ENCODE measurements at regions not wholly inside any gene's neighbourhood (a gene's known extent, or its start where the extent isn't known, plus 50 kb on each side); places are given as distances from the start of the nearest gene placed in this dataset.

DNA sequence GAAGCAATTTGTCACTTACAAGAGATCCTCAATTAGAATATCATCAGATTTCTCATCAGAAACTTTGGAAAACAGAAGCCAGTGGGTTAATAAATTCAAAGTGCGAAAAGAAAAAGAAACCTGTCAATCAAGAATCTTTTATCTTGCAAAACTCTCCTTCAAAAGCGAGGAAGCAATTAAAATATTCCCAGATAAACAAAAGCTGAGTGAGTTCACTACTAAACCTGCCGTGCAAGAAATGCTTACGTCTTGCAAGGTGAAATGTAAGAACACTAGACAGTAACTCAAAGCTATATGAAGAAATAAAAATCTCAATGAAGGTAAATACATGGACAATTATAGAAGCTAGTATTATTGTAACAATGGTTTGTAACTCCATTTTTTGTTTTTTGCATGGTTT lies 62.8 kb upstream of the IL33 start:
- TF ChIP-seq, protein P1, sequence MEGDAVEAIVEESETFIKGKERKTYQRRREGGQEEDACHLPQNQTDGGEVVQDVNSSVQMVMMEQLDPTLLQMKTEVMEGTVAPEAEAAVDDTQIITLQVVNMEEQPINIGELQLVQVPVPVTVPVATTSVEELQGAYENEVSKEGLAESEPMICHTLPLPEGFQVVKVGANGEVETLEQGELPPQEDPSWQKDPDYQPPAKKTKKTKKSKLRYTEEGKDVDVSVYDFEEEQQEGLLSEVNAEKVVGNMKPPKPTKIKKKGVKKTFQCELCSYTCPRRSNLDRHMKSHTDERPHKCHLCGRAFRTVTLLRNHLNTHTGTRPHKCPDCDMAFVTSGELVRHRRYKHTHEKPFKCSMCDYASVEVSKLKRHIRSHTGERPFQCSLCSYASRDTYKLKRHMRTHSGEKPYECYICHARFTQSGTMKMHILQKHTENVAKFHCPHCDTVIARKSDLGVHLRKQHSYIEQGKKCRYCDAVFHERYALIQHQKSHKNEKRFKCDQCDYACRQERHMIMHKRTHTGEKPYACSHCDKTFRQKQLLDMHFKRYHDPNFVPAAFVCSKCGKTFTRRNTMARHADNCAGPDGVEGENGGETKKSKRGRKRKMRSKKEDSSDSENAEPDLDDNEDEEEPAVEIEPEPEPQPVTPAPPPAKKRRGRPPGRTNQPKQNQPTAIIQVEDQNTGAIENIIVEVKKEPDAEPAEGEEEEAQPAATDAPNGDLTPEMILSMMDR (IDR thresholded peaks at IDR 0.05) = no peak
- TF ChIP-seq HOXB5 (CRISPR knock-in tag; IDR thresholded peaks at IDR 0.05) = no peak
- no peak for TF ChIP-seq RAD21 (conservative IDR thresholded peaks at IDR 0.05 in 1 of 2, IDR thresholded peaks at IDR 0.05 in 1 of 2)
- TF ChIP-seq RCOR1 (IDR thresholded peaks at IDR 0.05; ENCODE audit: low read depth, low read length) = no peak
- TF ChIP-seq, protein P2, sequence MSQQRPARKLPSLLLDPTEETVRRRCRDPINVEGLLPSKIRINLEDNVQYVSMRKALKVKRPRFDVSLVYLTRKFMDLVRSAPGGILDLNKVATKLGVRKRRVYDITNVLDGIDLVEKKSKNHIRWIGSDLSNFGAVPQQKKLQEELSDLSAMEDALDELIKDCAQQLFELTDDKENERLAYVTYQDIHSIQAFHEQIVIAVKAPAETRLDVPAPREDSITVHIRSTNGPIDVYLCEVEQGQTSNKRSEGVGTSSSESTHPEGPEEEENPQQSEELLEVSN (IDR thresholded peaks at IDR 0.05; ENCODE audit: borderline replicate concordance, low read depth) = no peak
- TF ChIP-seq KDM5A (IDR thresholded peaks at IDR 0.05) = no peak
- TF ChIP-seq RFX5 (IDR thresholded peaks at IDR 0.05) = no peak
- no peak for TF ChIP-seq KDM1A (IDR thresholded peaks at IDR 0.05; ENCODE audit: low read depth)
- TF ChIP-seq FOSL2 (IDR thresholded peaks at IDR 0.05) = no peak
- no peak for TF ChIP-seq FOSL2 (CRISPR knock-in tag; IDR thresholded peaks at IDR 0.05)
- TF ChIP-seq MAFK (IDR thresholded peaks at IDR 0.05; ENCODE audit: partially characterized antibody) = no peak
- TF ChIP-seq CBX8 (IDR thresholded peaks at IDR 0.05) = no peak
- TF ChIP-seq NFE2L2 (conservative IDR thresholded peaks at IDR 0.05; ENCODE audit: low read length) = no peak
- no peak for TF ChIP-seq FOXS1 (CRISPR knock-in tag; IDR thresholded peaks at IDR 0.05)
- no peak for TF ChIP-seq EHF (CRISPR knock-in tag; IDR thresholded peaks at IDR 0.05)
- no peak for TF ChIP-seq EHMT2 (IDR thresholded peaks at IDR 0.05; ENCODE audit: low read depth)
- TF ChIP-seq, protein P3, sequence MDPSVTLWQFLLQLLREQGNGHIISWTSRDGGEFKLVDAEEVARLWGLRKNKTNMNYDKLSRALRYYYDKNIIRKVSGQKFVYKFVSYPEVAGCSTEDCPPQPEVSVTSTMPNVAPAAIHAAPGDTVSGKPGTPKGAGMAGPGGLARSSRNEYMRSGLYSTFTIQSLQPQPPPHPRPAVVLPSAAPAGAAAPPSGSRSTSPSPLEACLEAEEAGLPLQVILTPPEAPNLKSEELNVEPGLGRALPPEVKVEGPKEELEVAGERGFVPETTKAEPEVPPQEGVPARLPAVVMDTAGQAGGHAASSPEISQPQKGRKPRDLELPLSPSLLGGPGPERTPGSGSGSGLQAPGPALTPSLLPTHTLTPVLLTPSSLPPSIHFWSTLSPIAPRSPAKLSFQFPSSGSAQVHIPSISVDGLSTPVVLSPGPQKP (IDR thresholded peaks at IDR 0.05; ENCODE audit: low read depth, low read length) = no peak
- no peak for TF ChIP-seq CHD2 (IDR thresholded peaks at IDR 0.05; ENCODE audit: low read length, partially characterized antibody)
- no peak for TF ChIP-seq JUN (IDR thresholded peaks at IDR 0.05)
- no peak for TF ChIP-seq ESRRA (IDR thresholded peaks at IDR 0.05; ENCODE audit: borderline replicate concordance, low read length)
- TF ChIP-seq, protein P4, sequence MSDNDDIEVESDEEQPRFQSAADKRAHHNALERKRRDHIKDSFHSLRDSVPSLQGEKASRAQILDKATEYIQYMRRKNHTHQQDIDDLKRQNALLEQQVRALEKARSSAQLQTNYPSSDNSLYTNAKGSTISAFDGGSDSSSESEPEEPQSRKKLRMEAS (IDR thresholded peaks at IDR 0.05) = no peak
- POLR2A ChIA-PET = no interaction called here
- CTCF ChIA-PET = no interaction called here
- FAIRE-seq = peak; percentile 92
- Histone ChIP-seq H3K9me3 (peaks cover 16% of the 10 kb centered on the region; the same call in 2 of the 3 replicates), H3K4me1 (peaks cover 14% of the 10 kb centered on the region; the same call in 2 of the 3 replicates), H3K4me3 (no peak overlapping the region), H3K4me2 (peak overlapping the region; percentile 48), H3K27ac (peak overlapping the region; percentile 61 to 69)
- no peak for DNase-seq (ENCODE audit: low read depth in 1 of 2, low spot score in 1 of 2)
- WGBS (ENCODE audit: missing lambda C conversion rate) = 72% methylated on average over 4 of the region's 4 CpGs
- ATAC-seq = no peak

DNA sequence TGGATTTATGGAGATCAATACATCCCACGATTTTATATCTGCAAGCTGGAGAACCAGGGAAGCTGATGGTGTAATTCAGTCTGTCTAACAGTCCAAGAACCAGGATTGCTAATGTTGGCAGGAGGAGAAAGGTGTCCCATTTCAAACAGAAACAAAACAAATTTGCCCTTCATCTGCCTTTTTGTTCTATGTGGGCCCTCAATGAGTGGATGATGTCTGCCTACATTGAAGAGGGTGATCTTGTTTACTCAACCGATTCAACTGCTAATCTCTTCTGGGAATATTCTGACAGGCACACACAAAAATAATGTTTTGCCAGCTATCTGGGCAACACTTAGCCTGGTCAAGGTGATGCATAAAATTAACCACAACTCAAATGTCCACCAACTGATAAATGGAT lies 65.1 kb upstream of the IL33 start:
- WGBS (ENCODE audit: missing lambda C conversion rate) = 26% methylated on average over 2 of the region's 2 CpGs

More for the DNA sequence above, 65.1 kb upstream of the IL33 start:
- Histone ChIP-seq H3K9me3 (peaks cover 10% of the 10 kb centered on the region; the same call in 1 of the 3 replicates), H3K4me3 (no peak overlapping the region), H3K4me2 (no peak overlapping the region), H3K27ac (no peak overlapping the region), H3K4me1 (peaks cover 14% of the 10 kb centered on the region; the same call in 2 of the 3 replicates)
- CTCF ChIA-PET = no interaction called here
- FAIRE-seq (no peak), ATAC-seq (no peak), DNase-seq (ENCODE audit: low read depth in 1 of 2, low spot score in 1 of 2) (no peak)
- POLR2A ChIA-PET = no interaction called here
- TF ChIP-seq ESRRA (IDR thresholded peaks at IDR 0.05; ENCODE audit: borderline replicate concordance, low read length) = no peak
- TF ChIP-seq HOXB5 (CRISPR knock-in tag; IDR thresholded peaks at IDR 0.05) = no peak
- no peak for TF ChIP-seq CBX2 (IDR thresholded peaks at IDR 0.05; ENCODE audit: borderline replicate concordance, low read depth)
- no peak for TF ChIP-seq CHD2 (IDR thresholded peaks at IDR 0.05; ENCODE audit: low read length, partially characterized antibody)
- TF ChIP-seq EP300 (IDR thresholded peaks at IDR 0.05) = no peak
- TF ChIP-seq HOXA7 (CRISPR knock-in tag; IDR thresholded peaks at IDR 0.05) = no peak
- TF ChIP-seq HEYL (CRISPR knock-in tag; IDR thresholded peaks at IDR 0.05) = no peak
- no peak for TF ChIP-seq PHF8 (IDR thresholded peaks at IDR 0.05; ENCODE audit: borderline replicate concordance, low read depth)
- no peak for TF ChIP-seq MAFK (IDR thresholded peaks at IDR 0.05; ENCODE audit: partially characterized antibody)
- TF ChIP-seq SREBF2 (IDR thresholded peaks at IDR 0.05) = no peak
- TF ChIP-seq MAZ (IDR thresholded peaks at IDR 0.05; ENCODE audit: borderline replicate concordance, low read depth, low read length) = no peak
- TF ChIP-seq CHD4 (IDR thresholded peaks at IDR 0.05; ENCODE audit: borderline replicate concordance) = no peak
- no peak for TF ChIP-seq RNF2 (IDR thresholded peaks at IDR 0.05; ENCODE audit: borderline replicate concordance, low read depth)
- TF ChIP-seq EHF (CRISPR knock-in tag; IDR thresholded peaks at IDR 0.05) = no peak
- TF ChIP-seq, protein P4 (IDR thresholded peaks at IDR 0.05) = no peak
- no peak for TF ChIP-seq NFE2L2 (conservative IDR thresholded peaks at IDR 0.05; ENCODE audit: low read length)
- TF ChIP-seq KDM1A (IDR thresholded peaks at IDR 0.05; ENCODE audit: low read depth) = no peak
- no peak for TF ChIP-seq ZSCAN20 (CRISPR knock-in tag; IDR thresholded peaks at IDR 0.05)
- TF ChIP-seq, protein P5, sequence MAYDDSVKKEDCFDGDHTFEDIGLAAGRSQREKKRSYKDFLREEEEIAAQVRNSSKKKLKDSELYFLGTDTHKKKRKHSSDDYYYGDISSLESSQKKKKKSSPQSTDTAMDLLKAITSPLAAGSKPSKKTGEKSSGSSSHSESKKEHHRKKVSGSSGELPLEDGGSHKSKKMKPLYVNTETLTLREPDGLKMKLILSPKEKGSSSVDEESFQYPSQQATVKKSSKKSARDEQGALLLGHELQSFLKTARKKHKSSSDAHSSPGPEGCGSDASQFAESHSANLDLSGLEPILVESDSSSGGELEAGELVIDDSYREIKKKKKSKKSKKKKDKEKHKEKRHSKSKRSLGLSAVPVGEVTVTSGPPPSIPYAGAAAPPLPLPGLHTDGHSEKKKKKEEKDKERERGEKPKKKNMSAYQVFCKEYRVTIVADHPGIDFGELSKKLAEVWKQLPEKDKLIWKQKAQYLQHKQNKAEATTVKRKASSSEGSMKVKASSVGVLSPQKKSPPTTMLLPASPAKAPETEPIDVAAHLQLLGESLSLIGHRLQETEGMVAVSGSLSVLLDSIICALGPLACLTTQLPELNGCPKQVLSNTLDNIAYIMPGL (CRISPR knock-in tag; IDR thresholded peaks at IDR 0.05; ENCODE audit: borderline replicate concordance) = no peak
- TF ChIP-seq FOSB (CRISPR knock-in tag; IDR thresholded peaks at IDR 0.05) = no peak
